Type B pancreatic cell (in vitro differentiated cells): ENCODE measurements at regions not wholly inside any gene's neighbourhood (a gene's known extent, or its start where the extent isn't known, plus 50 kb on each side); places are given as distances from the start of the nearest gene placed in this dataset.

ENCODE experiments used
- DNase-seq: peaks from one replicate; pipeline ENCODE4 v3.0.0; 2021; ENCODE audit warnings: mixed read lengths; ENCODE audit not compliant: unreplicated experiment; ENCODE audit errors: extremely low spot score
- H3K27ac Mint-ChIP-seq: 2 replicates; pipeline ENCODE4 v1.8.0; 2021; ENCODE audit warnings: mild to moderate bottlenecking, mixed read lengths
- H3K27me3 Mint-ChIP-seq: 2 replicates; pipeline ENCODE4 v1.8.0; 2021; ENCODE audit warnings: mixed read lengths
- H3K36me3 Mint-ChIP-seq: 2 replicates; pipeline ENCODE4 v1.8.0; 2021; ENCODE audit warnings: mixed read lengths
- H3K4me1 Mint-ChIP-seq: one replicate; pipeline ENCODE4 v1.8.0; 2021; ENCODE audit warnings: mixed read lengths; ENCODE audit not compliant: unreplicated experiment
- H3K4me3 Mint-ChIP-seq: 2 replicates; pipeline ENCODE4 v1.8.0; 2021; ENCODE audit warnings: mild to moderate bottlenecking, mixed read lengths
- H3K9me3 Mint-ChIP-seq: 2 replicates; pipeline ENCODE4 v1.8.0; 2021; ENCODE audit warnings: mixed read lengths
- CTCF ChIP-seq: fragments of 200-600 bp; sonication (generic); conservative IDR thresholded peaks from 2 replicates; pipeline ENCODE4 v1.5.0; 2021; ENCODE audit warnings: antibody characterized with exemption, mild to moderate bottlenecking

DNA sequence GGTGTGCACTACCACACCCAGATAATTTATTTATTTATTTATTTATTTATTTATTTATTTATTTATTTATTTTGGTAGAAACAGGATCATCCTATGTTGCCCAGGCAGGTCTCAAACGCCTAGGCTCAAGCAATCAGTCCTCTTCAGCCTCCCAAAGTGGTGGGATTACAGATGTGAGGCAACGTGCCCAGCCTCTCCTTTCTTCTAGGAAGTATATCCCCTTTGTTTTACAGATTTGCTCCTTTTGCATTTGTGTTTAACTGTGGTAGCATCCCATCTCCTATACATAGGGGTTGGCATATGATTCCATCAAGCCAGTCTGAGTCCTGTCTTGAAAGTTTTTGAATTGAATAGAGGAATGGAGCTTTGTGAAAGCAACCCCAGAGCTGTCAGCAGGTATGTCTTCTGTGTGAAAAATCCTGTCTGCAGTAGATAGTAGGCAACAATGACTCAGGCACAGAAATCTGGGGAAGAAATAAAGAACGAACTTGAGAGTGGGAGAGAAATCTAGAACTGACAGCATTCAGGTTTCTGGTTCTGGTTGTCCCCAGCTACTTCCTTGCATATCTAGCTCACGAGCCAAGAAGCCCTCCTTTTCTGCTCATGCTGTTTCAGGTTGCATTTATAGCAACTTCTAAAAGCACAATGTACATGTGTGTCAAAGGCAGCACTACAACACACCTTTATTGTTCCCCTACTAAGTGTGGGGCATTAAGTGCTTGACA is 113.7 kb upstream of the LSM6 start:
- Mint-ChIP-seq H3K36me3 (no peaks in the 10 kb centered on the region), H3K27ac (no peak overlapping the region), H3K4me1 (no peaks in the 10 kb centered on the region), H3K4me3 (no peak overlapping the region), H3K27me3 (peaks cover 9% of the 10 kb centered on the region), H3K9me3 (no peaks in the 10 kb centered on the region)
- DNase-seq: no peak
- TF ChIP-seq CTCF: no peak

DNA sequence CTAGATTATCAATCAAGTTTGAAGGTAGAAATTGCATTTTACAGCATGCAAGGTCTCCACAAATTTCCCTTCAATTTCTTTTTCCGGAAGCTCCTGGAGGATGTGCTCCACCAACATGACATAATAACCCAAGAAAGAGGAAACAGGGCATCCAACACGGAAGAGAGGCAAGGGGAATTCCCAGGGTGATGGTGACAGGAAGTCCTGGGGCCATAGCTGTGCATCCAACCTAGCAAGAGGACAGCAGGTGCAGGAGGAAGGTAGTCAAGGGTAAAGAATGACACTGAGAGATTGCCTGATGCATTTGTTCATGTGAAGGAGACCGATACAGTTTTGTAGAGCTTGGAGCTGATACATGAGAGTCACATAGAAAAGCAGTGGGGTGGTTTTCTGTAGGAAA is 115.7 kb upstream of the LSM6 start:
- no peak for TF ChIP-seq CTCF
- Mint-ChIP-seq H3K4me3 (no peak overlapping the region), H3K4me1 (no peaks in the 10 kb centered on the region)

GRCh38 chr4:146059151-146059550 is 116.4 kb upstream of the LSM6 start:
- no peak for TF ChIP-seq CTCF
- no peak overlapping the region for H3K27ac Mint-ChIP-seq
- peaks cover 9% of the 10 kb centered on the region for H3K27me3 Mint-ChIP-seq

More for the DNA sequence above, 115.7 kb upstream of the LSM6 start:
- no peak for DNase-seq
- H3K27ac Mint-ChIP-seq: no peak overlapping the region
- no peaks in the 10 kb centered on the region for H3K9me3 Mint-ChIP-seq
- H3K36me3 Mint-ChIP-seq: no peaks in the 10 kb centered on the region
- peaks cover 9% of the 10 kb centered on the region for H3K27me3 Mint-ChIP-seq

DNA sequence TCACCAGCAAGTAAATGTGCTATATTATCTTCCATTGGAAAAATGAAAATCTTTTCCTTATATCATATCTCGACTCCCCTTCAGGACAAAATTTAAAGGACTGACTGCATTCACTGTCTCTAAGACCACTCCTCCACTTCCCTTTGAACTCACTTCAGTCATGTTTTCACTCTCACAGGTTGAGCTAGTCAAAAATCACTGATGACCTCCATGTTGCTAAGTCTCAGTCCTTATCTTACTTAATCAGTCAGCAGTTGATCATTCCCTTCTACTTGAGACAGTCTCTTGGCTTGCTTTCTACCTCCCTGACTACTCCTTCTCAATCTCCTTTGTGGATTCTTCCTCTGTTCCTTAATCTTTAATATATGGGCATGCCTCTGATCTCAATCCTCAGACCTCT is 117.0 kb upstream of the LSM6 start:
- no peak for TF ChIP-seq CTCF
- Mint-ChIP-seq H3K27ac (no peak overlapping the region), H3K27me3 (peaks cover 8% of the 10 kb centered on the region), H3K4me3 (no peak overlapping the region), H3K36me3 (no peaks in the 10 kb centered on the region), H3K4me1 (no peaks in the 10 kb centered on the region), H3K9me3 (no peaks in the 10 kb centered on the region)
- no peak for DNase-seq

More at GRCh38 chr4:146059151-146059550, 116.4 kb upstream of the LSM6 start:
- Mint-ChIP-seq H3K36me3 (no peaks in the 10 kb centered on the region), H3K9me3 (no peaks in the 10 kb centered on the region), H3K4me3 (no peak overlapping the region), H3K4me1 (no peaks in the 10 kb centered on the region)
- DNase-seq: no peak

DNA sequence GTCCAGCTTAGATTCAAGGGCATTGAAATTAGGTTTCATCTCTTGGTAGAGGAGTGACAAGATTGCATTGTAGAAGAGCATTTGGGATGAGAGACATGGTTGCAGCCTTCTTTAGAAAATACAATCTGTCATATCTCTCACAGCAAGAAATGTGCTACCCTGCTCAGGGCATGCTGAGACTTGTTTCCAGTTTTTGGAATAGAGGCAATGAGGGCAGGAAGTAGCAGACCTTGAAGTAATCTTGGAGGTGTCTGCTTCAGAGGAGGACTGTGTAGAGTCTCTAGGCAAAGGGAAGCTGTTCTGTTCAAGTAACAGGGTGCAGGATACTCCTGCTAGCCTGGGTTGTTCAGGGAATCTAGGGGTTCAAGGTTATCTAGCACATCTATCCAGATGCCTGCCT is 116.1 kb upstream of the ZNF827 start:
- no peaks in the 10 kb centered on the region for H3K9me3 Mint-ChIP-seq
- no peak for DNase-seq
- no peak overlapping the region for H3K4me3 Mint-ChIP-seq
- no peak overlapping the region for H3K27ac Mint-ChIP-seq
- no peaks in the 10 kb centered on the region for H3K4me1 Mint-ChIP-seq
- no peak for TF ChIP-seq CTCF
- no peaks in the 10 kb centered on the region for H3K27me3 Mint-ChIP-seq
- H3K36me3 Mint-ChIP-seq: no peaks in the 10 kb centered on the region
